Uterus (tissue), 2 donors: ENCODE measurements at regions not wholly inside any gene's neighbourhood (a gene's known extent, or its start where the extent isn't known, plus 50 kb on each side); places are given as distances from the start of the nearest gene placed in this dataset.

Experiments used
- POLR2A ChIP-seq, 2 donors: fragments of 450-650 bp; IDR thresholded peaks; one replicate each; pipeline ENCODE4 v1.6.1; 2016; ENCODE audit warnings: antibody characterized with exemption in 2 of 2, mild to moderate bottlenecking in 1 of 2, moderate library complexity in 1 of 2
- TF ChIP-seq, protein P1 (sequence below), 4 experiments: fragments of 200-600 bp in 2 of 4; fragments of 450-650 bp in 2 of 4; sonication (generic) in 2 of 4; IDR thresholded peaks; one replicate each; pipeline ENCODE4 v1.5.1; 2016 to 2019; ENCODE audit warnings: antibody characterized with exemption in 4 of 4, mild to moderate bottlenecking in 2 of 4, moderate library complexity in 1 of 4

DNA sequence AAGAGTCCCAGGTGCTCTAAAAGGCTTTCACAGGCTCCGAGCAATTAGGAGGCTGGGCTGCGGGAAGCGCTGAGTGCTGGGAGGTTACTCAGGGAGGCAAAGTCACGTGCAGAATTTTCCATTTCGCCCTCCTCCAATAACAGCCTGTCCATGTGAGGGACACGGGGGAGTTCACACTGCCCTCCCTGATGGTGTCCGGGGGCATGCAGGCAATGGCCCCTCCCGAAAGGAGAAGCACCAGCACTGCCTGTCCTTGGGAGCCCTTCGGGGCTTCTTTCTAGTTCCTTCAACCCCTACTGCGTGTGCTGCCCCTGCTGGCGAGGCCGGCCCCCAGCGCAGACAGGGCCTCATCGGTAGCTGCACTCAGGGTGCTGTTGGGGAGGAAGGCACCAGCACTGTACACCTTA is 63.1 kb upstream of the HPCAL1 start:
- TF ChIP-seq, protein P1, sequence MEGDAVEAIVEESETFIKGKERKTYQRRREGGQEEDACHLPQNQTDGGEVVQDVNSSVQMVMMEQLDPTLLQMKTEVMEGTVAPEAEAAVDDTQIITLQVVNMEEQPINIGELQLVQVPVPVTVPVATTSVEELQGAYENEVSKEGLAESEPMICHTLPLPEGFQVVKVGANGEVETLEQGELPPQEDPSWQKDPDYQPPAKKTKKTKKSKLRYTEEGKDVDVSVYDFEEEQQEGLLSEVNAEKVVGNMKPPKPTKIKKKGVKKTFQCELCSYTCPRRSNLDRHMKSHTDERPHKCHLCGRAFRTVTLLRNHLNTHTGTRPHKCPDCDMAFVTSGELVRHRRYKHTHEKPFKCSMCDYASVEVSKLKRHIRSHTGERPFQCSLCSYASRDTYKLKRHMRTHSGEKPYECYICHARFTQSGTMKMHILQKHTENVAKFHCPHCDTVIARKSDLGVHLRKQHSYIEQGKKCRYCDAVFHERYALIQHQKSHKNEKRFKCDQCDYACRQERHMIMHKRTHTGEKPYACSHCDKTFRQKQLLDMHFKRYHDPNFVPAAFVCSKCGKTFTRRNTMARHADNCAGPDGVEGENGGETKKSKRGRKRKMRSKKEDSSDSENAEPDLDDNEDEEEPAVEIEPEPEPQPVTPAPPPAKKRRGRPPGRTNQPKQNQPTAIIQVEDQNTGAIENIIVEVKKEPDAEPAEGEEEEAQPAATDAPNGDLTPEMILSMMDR (IDR thresholded peaks at IDR 0.05): peak in 2 of 4 experiments; percentile 2 to 25
- TF ChIP-seq POLR2A (IDR thresholded peaks at IDR 0.05): no peak
